Femur (tissue), 1 donor: ENCODE measurements at regions not wholly inside any gene's neighbourhood (a gene's known extent, or its start where the extent isn't known, plus 50 kb on each side); places are given as distances from the start of the nearest gene placed in this dataset.
A peak's percentile ranks its signal among the peaks of the same experiment; 100 is the strongest.
"Not testable (repeated sequence)": the region's sequence is repeated elsewhere in the genome, so short reads cannot be mapped to it uniquely, and the experiment has no call there.

ENCODE experiments used
- DNase-seq: peaks from one replicate; pipeline ENCODE4 v3.0.0-alpha.2; 2017

DNA sequence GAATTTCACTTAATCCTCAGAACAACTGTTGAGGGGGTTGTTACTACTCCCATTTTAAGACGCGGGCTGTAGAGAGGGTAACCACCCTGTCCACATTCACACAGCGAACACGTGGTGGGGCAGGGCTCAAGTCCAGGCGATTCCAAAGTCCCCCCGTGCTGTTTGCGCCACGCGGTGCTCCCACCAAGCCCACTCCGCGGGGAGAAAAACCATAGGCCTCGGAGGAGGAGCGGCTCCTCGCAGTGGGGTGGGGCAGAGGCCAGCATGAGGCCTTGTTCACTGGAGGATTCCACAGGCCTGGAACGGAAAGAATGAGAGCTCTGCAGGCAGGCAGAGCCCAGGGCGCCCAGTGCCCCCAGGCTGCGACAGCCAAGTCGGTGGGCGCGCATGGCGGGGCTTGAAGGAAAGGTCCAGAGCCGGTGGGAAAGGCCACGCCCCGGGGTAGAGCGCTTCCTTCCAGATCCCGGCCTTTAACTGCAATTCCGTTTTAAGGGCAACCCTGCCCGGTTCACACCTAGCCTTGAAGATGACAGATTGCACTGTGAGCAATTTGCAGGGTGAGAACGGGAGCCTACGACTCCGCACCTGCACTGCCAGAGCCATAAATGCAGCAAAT lies 161.8 kb upstream of the TBL1XR1 start:
- DNase-seq, result peak; percentile 65

DNA sequence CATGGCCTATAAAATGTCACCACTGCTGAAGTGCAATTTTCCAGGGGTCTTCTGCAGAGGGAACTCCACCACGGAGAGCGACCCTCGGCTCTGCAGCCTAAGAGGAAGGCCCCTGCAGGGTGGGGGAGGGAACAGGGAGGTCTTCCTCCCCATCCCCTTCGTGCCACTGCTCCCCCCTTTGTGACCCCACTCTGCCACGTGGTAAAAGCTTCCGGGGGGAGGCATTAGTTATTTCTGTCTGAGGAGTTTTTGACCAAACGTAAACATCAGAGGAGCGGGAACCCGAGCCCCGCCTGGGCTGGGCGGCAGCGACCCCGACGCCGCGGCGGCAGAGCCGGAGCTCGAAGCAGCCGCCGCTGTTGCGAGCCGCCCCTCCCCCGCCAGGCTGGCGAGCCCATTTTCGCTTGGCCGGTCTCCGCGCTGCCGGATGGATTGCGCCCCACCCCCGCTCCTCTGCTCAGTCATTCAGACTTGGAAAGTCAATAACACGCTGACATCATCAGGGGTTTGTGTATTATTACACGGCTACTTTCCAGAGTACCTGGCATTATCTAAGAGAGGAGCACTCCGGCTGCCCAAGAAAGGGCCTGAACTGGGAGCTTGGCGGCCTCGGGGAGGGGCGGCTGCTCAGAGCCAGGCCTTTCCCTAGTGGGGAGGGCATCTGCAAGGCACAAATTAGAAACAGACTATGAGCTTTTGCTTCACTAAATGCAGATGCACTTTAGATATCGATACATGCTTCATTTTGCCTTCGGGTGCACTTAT lies 162.5 kb upstream of the TBL1XR1 start:
- peak; percentile 98 for DNase-seq

DNA sequence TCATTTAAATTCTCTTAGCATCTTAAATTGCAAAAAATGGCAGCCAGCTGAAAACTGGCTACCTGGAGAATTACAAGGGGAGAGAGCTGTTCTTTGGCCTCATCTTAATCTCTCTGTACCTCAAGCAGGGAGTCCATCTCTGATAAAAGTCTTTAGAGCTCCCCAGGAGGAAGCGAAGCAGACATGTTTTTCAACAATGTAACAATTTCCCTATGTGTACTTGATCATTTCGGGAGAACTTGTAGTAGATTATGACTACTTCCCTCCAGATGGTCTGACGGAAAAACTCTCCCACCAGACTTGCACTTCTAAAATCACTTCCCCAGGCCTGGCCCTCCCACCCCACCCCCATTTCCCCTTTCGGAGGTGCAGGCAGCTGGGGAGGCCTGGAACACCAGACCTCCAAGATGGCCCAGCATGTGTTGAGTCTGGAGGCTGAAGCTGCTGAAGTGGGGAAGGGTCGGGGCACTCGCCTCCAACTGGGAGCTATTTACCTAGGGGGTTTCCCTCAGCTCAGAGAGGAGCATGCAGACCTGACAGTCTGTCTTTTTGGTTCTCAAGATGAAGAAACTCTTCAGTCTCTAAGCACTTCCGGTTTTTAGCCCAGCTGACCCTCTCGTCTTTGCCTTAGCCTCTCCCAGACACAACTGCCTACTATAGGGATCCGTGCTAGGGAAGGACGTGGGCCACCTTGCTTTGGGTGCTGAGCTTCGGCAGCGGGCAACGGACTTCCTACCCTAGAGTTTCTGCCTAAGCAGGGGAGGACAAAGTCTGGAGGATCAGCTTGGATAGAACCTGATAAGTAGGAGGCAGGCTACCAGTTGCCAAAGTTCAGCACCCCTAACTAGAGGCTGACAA lies 164.0 kb upstream of the TBL1XR1 start:
- DNase-seq, result peak; percentile 61

DNA sequence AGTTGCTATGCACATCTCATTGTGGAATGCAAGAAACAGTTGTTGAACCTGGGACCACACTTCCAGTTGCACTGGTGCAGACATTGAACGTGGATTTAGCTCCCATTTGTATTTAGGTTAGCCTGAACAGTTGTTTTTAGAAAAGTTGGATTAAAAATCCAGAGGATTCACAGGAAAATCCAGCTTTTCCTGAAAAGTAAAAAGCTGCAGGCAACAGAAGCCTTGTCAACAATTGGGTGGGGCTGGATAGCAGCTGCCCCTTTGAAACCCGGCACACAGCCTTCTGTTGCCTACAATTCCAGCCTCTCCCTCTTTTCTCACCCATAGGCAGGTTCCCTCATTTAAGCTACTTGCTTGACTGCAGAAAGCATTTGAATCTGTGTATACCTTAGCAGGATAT lies 165.3 kb upstream of the TBL1XR1 start:
- DNase-seq, result no peak

DNA sequence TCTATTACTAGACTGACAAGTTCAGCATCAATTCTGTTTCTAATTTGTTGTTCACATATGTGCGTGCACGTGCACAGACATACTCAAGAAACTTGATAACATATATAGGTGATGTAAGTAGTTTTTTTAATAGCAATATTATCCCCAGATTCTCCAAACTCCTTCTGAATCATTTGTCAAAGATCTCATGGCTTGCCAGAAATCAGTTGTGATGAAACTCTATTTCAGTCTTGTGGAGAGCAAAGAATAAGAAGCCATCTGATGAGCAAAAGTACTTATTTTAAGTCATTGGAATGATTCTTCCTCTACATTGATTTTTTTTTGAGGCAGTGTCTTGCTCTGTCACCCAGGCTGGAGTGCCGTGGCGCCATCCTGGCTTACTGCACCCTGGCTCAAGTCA lies 167.0 kb upstream of the TBL1XR1 start:
- DNase-seq, result no peak

DNA sequence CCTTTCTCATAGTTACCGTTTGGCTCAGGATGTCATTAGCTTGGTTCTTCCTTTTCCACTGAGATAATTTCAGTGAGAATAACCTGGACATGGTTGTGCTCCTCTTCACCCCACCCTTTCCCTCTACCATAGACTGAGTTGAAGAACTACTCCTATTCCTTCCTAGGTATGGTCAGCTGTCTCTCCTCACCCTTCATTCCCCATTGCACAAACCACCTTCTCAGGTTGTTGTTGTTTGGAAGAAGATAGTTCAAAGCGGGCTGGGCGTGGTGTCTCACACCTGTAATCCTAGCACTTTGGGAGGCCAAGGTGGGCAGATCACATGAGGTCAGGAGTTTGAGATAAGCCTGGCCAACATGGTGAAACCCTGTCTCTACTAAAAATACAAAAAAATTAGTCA lies 168.0 kb upstream of the TBL1XR1 start:
- not testable (repeated sequence) for DNase-seq

DNA sequence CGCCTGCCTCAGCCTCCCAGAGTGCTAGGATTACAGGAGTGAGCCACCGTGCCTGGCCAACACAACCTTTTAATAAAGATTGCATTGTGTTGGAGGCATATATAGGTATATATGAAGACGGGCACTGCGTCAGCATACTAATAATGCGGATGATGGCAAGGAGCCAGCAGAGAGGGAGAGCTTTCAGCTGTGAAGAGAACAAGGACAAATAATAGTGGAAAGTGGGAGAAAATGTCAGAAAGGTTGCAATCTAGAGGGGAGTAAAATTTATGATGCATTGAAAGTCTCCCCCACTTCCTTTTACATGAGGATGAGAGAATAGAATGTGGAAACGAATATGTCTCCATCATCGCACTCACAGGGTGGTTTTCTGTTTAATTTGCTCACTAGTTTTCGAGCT lies 170.5 kb upstream of the TBL1XR1 start:
- no peak for DNase-seq

DNA sequence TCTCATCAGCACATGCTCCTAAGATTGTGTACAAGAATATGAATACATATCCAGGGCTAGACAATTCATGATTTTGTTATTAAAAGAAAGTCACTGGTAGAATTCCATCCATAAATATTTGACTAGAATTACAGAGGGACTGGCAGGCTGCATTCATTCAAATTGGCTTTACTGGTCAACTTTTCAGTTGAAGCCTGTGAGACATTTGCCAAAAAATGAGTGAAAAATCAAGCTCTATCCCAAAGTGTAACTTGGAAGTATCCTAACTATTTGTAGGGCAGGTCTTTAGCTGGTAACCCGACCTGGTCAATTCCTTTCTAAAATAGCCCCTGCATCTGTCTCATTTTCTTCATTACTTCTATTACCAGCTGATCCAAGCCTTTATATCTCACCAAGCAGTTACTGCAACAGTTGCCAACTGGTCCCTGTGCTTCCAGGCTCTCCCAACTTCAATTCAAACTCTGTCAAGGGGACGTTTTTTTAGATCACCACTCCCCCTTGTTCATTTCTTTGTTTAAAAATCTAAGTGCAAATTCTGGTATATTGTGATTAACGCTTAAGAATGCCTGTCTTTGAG lies 173.1 kb upstream of the TBL1XR1 start:
- no peak for DNase-seq

DNA sequence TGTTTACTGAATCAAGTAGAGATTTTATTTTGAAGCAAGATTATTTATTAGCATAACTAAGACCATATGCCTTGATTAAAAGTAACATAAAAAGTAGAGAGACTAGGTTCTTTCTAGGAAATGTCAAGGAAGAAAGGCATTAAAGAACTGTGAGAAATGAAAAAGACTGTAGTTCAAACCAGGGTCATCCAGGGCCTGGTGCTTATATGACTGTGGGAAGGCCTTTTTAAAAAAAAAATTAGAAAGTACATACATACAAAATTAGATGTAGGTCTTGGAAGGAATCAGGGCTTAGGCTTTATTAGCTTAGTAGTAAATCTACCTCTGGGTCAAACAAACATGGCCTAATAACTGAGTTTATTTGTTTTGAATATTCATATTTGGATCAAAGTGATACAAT lies 173.9 kb upstream of the TBL1XR1 start:
- DNase-seq, result no peak

DNA sequence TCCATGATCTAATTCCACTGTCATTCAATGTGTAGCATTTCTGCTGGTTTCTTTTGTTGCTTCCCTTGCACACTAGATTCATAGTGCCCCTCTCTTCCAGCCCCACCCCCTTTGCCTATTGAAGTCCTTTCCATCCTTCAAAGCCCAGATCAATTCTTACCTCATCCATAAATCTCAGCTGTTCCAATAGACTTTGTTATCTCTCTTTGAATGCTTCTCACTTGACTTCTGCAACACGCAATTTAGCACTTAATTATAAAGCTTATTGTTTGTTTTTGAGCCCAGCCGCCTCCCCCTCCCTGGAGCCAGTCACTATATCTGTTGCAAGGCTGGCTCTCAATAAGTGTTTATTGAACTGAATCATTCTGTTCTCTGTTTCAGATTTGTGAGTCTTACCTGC lies 174.6 kb upstream of the TBL1XR1 start:
- DNase-seq, result no peak

DNA sequence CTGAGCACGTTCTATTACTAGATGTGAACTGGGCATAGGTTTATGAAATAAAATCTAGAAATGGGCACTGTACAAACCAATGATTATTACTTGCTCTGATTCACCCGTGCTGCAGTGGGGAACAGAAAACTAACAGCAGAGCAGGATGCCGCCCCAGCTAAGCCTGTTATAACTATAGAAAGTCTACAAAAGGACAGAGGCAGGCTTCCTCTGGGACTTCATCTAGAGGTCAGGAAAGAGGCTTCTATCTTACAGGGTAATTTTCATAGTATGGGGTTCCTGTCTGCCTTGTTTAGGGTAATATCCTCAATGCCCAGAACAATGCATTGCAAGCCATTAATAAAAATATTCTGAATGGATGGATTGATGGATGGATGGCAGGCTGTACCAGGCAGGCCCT lies 177.0 kb upstream of the TBL1XR1 start:
- no peak for DNase-seq

DNA sequence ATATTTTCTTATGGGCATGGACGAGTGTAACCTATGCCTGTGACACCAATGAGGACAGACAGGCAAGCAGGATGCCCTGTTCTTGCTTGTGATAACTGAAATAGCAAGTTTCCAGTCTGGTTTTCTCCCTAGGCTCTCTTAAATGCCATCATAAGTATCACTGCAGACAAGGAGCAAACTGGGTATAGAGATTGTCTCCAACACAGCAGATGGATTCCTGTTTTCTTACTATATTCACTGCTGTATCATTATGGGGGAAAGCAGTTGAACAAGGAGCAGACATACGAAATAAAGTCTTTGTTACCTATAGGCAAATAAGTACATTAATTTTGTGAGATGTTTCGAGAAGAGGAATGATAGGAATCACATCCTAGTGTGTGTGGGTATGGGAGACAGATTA lies 178.0 kb upstream of the TBL1XR1 start:
- DNase-seq, result no peak

DNA sequence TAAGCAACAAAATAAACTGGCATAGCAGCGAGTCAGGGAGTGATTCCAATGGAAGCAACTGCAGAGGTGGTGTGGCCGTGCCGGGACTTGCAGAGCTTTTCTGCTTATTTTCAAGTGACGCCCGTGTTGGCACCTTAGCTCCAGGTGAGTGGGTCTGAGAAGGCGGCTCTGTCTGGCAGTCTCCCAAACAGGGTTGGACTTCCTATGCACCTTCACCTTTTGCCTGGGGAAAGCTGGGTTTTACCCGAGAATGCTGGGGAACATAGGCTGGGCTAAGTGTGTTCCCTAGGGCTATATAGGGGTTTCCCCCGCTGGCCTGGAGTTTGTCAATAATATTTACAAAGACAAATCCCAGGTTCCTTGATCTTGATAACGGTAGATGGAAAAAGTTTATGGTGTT lies 179.9 kb upstream of the TBL1XR1 start:
- no peak for DNase-seq

DNA sequence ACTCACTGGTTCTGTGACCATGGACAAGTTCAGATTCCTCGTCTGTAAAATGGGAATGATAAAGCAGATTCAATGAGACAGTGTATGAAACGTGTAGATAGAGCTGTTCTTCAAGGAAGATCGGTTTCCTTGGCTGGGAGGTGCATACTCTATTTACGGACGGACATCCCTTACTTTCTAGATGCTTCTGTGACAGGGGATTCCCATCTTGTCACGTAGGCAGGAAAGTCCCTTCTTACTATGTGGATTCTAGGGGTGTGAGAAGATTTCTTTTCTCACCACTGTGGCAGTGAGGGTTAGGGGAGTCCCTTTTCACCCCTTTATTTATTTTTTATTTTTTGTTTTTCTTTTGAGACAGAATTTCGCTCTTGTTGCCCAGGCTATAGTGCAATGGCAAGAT lies 180.9 kb upstream of the TBL1XR1 start:
- DNase-seq, result no peak

DNA sequence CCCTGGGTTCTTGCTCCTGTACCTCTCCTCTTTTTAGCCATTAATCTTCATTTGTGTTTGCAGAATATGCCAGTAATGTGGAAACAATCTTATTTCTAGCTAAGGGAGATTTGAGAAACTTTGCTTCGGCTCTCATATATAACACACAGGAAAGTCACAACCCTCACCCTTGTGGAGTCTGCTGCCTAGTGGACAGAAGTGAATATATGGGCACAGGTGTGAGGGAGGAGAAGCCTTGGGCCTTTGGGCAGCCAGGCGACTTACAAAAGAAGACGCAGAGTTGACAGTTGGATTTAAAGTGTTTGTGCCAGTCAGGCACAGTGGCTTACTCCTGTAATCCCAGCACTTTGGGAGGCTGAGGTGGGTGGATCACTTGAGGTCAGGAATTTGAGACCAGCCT lies 181.8 kb upstream of the TBL1XR1 start:
- DNase-seq, result no peak

DNA sequence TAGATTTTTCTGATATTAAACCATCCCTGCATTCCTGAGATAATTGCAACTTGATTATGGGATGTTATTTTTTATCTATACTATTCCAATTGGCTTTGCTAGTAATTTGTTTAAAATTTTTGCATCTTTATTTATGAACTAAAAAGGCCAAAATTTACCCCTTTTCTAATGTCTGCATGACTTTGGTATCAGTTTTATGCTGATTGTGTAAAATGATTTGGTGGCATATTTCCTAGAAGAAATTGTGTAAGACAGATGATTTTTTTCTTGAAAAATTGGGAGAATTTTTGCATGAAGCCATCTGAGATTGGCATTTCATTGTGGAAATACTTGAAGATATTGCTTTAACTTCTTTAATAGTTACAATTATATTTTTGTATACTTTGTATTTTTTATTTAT lies 183.8 kb upstream of the TBL1XR1 start:
- DNase-seq, result no peak

DNA sequence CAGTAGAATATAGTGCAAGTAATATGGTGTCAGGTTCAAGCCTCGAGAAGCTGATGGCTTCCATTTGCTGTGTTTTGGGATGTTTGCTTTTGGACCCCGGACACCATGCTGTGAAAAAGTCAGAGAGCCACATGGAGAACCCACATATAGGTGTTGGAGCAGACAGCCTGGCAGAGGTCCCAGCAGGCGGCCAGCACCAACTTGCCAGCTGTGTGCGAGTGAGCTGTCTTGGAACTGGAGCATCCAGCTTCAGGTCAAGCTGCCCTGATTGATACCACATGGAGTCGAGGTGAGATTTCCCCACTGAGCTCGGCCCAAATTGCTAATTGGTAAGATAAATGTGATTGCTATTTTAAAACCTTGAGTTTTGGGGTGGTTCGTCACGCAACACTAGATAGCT lies 185.7 kb upstream of the TBL1XR1 start:
- no peak for DNase-seq

DNA sequence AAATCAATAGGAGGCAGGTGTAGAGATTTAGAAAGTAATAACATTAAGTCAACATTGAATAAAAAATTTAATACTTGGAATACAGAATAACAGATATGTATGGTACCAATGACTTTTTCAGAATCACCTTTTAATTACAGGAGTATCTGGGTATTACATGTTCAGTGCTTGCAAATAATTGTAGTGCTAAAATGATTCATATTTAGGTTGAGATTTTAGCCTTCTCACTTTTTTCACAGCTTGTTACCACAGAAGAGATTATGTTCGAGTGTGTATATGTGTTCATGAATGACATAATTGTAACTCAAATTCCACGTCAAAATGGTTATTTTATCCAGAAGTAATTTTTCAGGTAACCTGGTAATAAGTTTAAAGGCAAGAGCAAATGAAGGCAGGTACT lies 187.9 kb upstream of the TBL1XR1 start:
- DNase-seq, result no peak

DNA sequence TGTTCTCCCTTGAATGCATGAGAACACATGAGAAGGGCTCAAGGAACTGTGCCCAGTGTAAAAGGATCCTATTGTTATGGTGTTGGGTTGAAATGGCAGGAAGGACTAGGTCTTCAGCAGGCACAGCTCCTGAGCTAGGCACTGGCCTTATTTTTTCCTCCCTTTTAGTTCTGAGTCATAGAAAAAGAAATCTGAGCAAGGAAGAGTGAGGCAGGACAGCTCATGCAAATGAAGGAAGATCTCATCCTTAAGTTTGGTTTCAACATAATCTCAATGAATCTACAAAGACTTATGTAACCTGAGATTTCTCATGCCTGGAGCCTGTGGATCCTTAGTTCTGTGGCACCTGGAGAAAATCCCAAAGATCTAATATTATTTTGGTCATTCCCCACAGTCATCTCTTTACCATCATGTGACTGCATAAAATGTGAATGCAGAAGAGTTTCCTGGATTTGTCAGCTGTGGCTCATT lies 188.6 kb upstream of the TBL1XR1 start:
- no peak for DNase-seq

DNA sequence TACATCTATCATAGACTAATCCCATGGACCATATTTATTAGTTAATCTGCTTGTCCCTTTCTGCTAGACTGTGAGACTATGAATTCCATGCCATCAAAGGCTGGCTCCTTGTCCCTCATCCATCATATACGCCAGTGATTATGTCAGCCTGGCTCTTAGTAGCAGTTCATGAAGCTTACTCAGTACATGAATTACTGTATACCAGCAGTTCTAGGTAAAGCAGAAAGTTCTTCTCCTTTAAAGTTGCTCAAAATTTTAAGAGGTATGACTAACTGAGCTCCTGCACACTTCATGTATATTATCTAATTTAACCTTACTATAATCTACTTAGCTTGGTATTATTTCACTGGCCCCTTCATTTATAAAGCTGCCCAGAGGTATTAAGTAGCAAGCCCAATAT lies 190.9 kb upstream of the TBL1XR1 start:
- no peak for DNase-seq

DNA sequence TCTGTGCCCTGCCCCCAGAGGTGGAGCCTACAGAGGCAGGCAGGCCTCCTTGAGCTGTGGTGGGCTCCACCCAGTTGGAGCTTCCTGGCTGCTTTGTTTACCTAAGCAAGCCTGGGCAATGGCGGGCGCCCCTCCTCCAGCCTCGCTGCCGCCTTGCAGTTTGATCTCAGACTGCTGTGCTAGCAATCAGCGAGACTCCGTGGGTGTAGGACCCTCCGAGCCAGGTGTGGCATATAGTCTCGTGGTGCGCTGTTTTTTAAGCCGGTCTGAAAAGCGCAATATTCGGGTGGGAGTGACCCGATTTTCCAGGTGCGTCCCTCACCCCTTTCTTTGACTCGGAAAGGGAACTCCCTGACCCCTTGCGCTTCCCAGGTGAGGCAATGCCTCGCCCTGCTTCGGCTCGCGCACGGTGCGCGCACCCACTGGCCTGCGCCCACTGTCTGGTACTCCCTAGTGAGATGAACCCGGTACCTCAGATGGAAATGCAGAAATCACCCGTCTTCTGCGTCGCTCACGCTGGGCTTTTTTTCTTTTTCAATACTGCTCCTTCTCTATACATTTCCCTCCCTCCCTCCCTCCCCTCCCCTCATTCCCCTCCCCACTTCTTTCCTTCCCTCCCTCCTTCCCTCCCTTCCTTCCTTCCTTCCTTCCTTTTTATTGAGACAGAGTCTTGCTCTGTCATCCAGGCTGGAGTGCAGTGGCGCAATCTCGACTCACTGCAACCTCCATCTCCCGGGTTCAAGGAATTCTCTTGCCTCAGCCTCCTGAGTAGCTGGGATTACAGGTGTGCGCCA lies 197.1 kb upstream of the TBL1XR1 start:
- not testable (repeated sequence) for DNase-seq

DNA sequence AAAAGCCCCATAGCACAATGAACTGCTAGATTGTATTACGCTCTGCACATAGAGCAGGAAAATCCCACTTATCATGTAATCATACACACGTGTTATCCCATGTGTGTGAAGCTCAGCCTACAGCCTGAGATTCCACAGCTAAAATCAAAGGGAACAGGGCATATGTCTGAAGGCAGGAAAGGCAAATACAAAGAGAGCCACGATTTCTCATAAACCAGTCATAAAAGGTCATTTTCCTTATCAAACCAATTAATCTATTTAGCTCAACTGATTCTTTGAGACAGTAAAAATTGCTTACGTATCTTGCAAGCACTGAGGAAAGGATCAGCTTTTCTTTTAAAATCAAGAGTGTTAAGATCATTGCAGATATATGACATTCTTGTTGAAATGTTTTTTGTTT lies 199.5 kb upstream of the TBL1XR1 start:
- no peak for DNase-seq

DNA sequence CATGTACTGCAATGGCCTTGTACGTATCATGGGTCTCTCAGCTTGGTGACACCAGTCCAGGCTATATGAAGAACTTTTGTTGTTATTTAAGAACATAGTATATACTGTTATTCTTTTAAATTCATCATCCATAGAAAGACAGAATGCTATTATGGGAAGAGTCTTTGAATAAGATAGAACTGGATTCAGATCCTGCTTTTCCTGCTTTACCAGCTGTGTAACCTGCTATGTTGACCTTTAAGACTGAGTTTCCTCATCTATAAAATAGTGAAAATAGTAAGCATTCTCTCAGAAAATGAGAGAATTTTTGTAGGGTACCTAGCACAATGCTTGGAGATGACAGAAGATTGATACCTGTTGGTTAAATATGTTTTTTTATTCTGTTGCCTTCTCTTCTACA lies 204.1 kb upstream of the TBL1XR1 start:
- no peak for DNase-seq
